Mesothelial cell of epicardium (in vitro differentiated cells): ENCODE measurements at regions not wholly inside any gene's neighbourhood (a gene's known extent, or its start where the extent isn't known, plus 50 kb on each side); places are given as distances from the start of the nearest gene placed in this dataset.
A peak's percentile ranks its signal among the peaks of the same experiment; 100 is the strongest.

Experiments
- DNase-seq, 2 experiments: peaks; one replicate each; pipeline ENCODE4 v3.0.0; 2021; ENCODE audit warnings: low spot score in 2 of 2; ENCODE audit not compliant: unreplicated experiment in 2 of 2
- H3K27ac Mint-ChIP-seq: 2 replicates; pipeline ENCODE4 v1.8.0; 2021; ENCODE audit warnings: mixed read lengths
- H3K27me3 Mint-ChIP-seq: 2 replicates; pipeline ENCODE4 v1.8.0; 2021; ENCODE audit warnings: low read depth, mixed read lengths
- H3K36me3 Mint-ChIP-seq: 2 replicates; pipeline ENCODE4 v1.8.0; 2021; ENCODE audit warnings: mixed read lengths
- H3K4me1 Mint-ChIP-seq: 2 replicates; pipeline ENCODE4 v1.8.0; 2021; ENCODE audit warnings: mixed read lengths
- H3K4me3 Mint-ChIP-seq: 2 replicates; pipeline ENCODE4 v1.8.0; 2021; ENCODE audit warnings: mild to moderate bottlenecking, moderate library complexity, mixed read lengths
- H3K9me3 Mint-ChIP-seq: 2 replicates; pipeline ENCODE4 v1.8.0; 2021; ENCODE audit warnings: mixed read lengths
- CTCF ChIP-seq: fragments of 200-600 bp; sonication (generic); IDR thresholded peaks from one replicate; pipeline ENCODE4 v1.5.0; 2021; ENCODE audit warnings: antibody characterized with exemption; ENCODE audit not compliant: unreplicated experiment

- Mint-ChIP-seq H3K27me3 (no peaks in the 10 kb centered on the region), H3K4me1 (peaks cover 34% of the 10 kb centered on the region), H3K4me3 (no peak overlapping the region), H3K36me3 (peaks cover 5% of the 10 kb centered on the region), H3K27ac (no peak overlapping the region), H3K9me3 (peaks cover 13% of the 10 kb centered on the region)
- no peak for TF ChIP-seq CTCF
- DNase-seq = no peak
Measured at GRCh38 chr3:113096188-113096892, 105.6 kb downstream of the GTPBP8 start.

- Mint-ChIP-seq H3K27ac (peak overlapping the region; percentile 66), H3K36me3 (peaks cover 5% of the 10 kb centered on the region), H3K27me3 (no peaks in the 10 kb centered on the region), H3K4me3 (no peak overlapping the region), H3K9me3 (peaks cover 13% of the 10 kb centered on the region), H3K4me1 (peaks cover 32% of the 10 kb centered on the region)
- no peak for DNase-seq
- no peak for TF ChIP-seq CTCF
Measured at GRCh38 chr3:113097960-113098447, 107.2 kb downstream of the GTPBP8 start.

GRCh38 chr3:113100063-113100462 is 109.3 kb downstream of the GTPBP8 start:
- no peak for DNase-seq

GRCh38 chr3:113103588-113103987 is 107.8 kb upstream of the BOC start:
- DNase-seq = no peak
- Mint-ChIP-seq H3K9me3 (peaks cover 13% of the 10 kb centered on the region), H3K27ac (no peak overlapping the region), H3K4me3 (no peak overlapping the region), H3K4me1 (peaks cover 31% of the 10 kb centered on the region), H3K36me3 (peaks cover 5% of the 10 kb centered on the region), H3K27me3 (no peaks in the 10 kb centered on the region)
- TF ChIP-seq CTCF = no peak

More at GRCh38 chr3:113100063-113100462, 109.3 kb downstream of the GTPBP8 start:
- Mint-ChIP-seq H3K4me1 (peaks cover 28% of the 10 kb centered on the region), H3K36me3 (peaks cover 5% of the 10 kb centered on the region), H3K9me3 (peaks cover 13% of the 10 kb centered on the region), H3K27ac (no peak overlapping the region), H3K27me3 (no peaks in the 10 kb centered on the region), H3K4me3 (no peak overlapping the region)
- TF ChIP-seq CTCF = no peak

- Mint-ChIP-seq H3K4me3 (no peak overlapping the region), H3K36me3 (peaks cover 5% of the 10 kb centered on the region), H3K27me3 (no peaks in the 10 kb centered on the region), H3K27ac (no peak overlapping the region), H3K9me3 (peaks cover 6% of the 10 kb centered on the region), H3K4me1 (peaks cover 34% of the 10 kb centered on the region)
- TF ChIP-seq CTCF = no peak
- DNase-seq = no peak
Measured at GRCh38 chr3:113104357-113105092, 106.8 kb upstream of the BOC start.
